MCF 10A (cell line): ENCODE measurements at regions not wholly inside any gene's neighbourhood (a gene's known extent, or its start where the extent isn't known, plus 50 kb on each side); places are given as distances from the start of the nearest gene placed in this dataset.

ENCODE experiments used
- BruUV-seq: library from RNA; stranded (reverse); fragments of 400-500 nt; replicated peaks from 2 replicates; lab custom pipeline; 2021; lab: Mats Ljungman, UMichigan
- CTCF ChIA-PET: fragments of 300-600 bp; sonication (Branson Sonifier 250); formaldehyde crosslinking; extraction: SDS; loops from one replicate; lab custom pipeline; 2021; ENCODE audit warnings: antibody characterized with exemption, inconsistent platforms; lab: Yijun Ruan, JAX
- POLR2A ChIA-PET: fragments of 300-600, 350-650 bp; sonication (Branson Sonifier 250); formaldehyde crosslinking; extraction: SDS; loops from one replicate; lab custom pipeline; 2020; ENCODE audit warnings: antibody characterized with exemption, inconsistent platforms; lab: Yijun Ruan, JAX
- DNase-seq: peaks from one replicate; pipeline ENCODE4 v3.0.0-alpha.2; 2018; ENCODE audit not compliant: unreplicated experiment
- H3K27ac Mint-ChIP-seq: one replicate; pipeline ENCODE4 v1.8.0; 2022; ENCODE audit warnings: mild to moderate bottlenecking, low read depth, mixed read lengths; ENCODE audit not compliant: unreplicated experiment
- H3K27me3 Mint-ChIP-seq: one replicate; pipeline ENCODE4 v1.8.0; 2022; ENCODE audit warnings: mixed read lengths; ENCODE audit not compliant: insufficient read depth, unreplicated experiment
- H3K36me3 Mint-ChIP-seq: one replicate; pipeline ENCODE4 v1.8.0; 2022; ENCODE audit warnings: mild to moderate bottlenecking, moderate library complexity, mixed read lengths; ENCODE audit not compliant: insufficient read depth, unreplicated experiment
- H3K4me1 Mint-ChIP-seq: one replicate; pipeline ENCODE4 v1.8.0; 2022; ENCODE audit warnings: mixed read lengths; ENCODE audit not compliant: insufficient read depth, unreplicated experiment
- H3K4me3 Mint-ChIP-seq: one replicate; pipeline ENCODE4 v1.8.0; 2022; ENCODE audit warnings: mild to moderate bottlenecking, moderate library complexity, mixed read lengths; ENCODE audit not compliant: unreplicated experiment
- H3K9me3 Mint-ChIP-seq: one replicate; pipeline ENCODE4 v1.8.0; 2022; ENCODE audit warnings: mixed read lengths; ENCODE audit not compliant: unreplicated experiment
- intact Hi-C: fragments of 100-400 bp; cut with micrococcal nuclease; formaldehyde crosslinking; loops from 2 replicates; pipeline ENCODE4 v1.14.1; 2022
- TF ChIP-seq, protein P1 (sequence below): fragments of 200-600 bp; IDR thresholded peaks from one replicate; pipeline ENCODE4 v1.8.0; 2022; ENCODE audit warnings: antibody characterized with exemption, mild to moderate bottlenecking; ENCODE audit not compliant: unreplicated experiment

DNA sequence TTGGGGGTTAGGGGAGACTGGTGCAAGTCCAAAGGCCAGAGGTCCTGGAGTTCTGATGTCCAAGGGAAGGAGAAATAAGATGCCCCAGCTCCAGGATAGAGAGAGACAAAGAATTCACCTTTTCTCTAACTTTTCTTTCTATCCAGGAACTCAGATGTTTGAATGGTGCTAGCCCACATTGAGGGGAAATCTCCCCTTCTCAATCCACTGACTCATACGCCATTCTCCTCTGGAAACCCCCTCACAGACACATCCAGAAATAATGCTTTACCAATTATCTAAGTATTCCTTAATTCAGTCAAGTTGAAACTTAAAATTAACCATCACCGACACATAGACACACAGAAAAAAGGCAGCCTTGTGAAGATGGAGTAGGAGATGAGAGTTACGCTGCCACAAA lies 1085.2 kb downstream of the NSUN3 start:
- DNase-seq: no peak
- no peak overlapping the region for H3K27ac Mint-ChIP-seq
- no peaks in the 10 kb centered on the region for H3K4me1 Mint-ChIP-seq
- ChIA-PET POLR2A (no interaction called here), CTCF (no interaction called here)
- BruUV-seq: no TSS peak
- intact Hi-C loops: no loop called here
- no peaks in the 10 kb centered on the region for H3K9me3 Mint-ChIP-seq
- TF ChIP-seq, protein P1, sequence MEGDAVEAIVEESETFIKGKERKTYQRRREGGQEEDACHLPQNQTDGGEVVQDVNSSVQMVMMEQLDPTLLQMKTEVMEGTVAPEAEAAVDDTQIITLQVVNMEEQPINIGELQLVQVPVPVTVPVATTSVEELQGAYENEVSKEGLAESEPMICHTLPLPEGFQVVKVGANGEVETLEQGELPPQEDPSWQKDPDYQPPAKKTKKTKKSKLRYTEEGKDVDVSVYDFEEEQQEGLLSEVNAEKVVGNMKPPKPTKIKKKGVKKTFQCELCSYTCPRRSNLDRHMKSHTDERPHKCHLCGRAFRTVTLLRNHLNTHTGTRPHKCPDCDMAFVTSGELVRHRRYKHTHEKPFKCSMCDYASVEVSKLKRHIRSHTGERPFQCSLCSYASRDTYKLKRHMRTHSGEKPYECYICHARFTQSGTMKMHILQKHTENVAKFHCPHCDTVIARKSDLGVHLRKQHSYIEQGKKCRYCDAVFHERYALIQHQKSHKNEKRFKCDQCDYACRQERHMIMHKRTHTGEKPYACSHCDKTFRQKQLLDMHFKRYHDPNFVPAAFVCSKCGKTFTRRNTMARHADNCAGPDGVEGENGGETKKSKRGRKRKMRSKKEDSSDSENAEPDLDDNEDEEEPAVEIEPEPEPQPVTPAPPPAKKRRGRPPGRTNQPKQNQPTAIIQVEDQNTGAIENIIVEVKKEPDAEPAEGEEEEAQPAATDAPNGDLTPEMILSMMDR: no peak
- no peak overlapping the region for H3K4me3 Mint-ChIP-seq
- H3K36me3 Mint-ChIP-seq: no peaks in the 10 kb centered on the region
- H3K27me3 Mint-ChIP-seq: peaks cover 84% of the 10 kb centered on the region

DNA sequence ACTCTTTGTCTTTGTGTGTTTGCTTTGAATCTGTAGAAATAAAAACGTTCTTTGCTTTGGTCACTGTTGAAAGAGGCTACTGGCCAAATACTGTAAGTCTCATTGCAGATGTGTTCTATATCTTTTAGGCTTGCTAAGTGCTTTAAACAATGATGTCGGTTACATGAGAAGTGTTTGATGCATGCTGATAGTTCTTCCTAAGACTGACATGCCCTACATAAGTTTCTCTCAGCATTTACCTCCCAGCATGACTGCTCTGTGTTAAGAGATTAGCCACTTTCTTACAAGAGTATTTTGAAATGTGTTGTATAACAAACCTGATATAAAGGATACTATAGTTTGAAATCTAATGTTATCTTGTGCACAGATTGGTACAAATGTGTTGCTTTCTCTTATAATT lies 1088.7 kb downstream of the NSUN3 start:
- Mint-ChIP-seq H3K27ac (no peak overlapping the region), H3K4me3 (no peak overlapping the region), H3K36me3 (no peaks in the 10 kb centered on the region), H3K4me1 (peaks cover 10% of the 10 kb centered on the region), H3K9me3 (peaks cover 3% of the 10 kb centered on the region), H3K27me3 (peaks cover 81% of the 10 kb centered on the region)
- intact Hi-C loops: no loop called here
- BruUV-seq: no TSS peak
- ChIA-PET POLR2A (no interaction called here), CTCF (no interaction called here)
- DNase-seq: no peak
- TF ChIP-seq, protein P1: no peak

DNA sequence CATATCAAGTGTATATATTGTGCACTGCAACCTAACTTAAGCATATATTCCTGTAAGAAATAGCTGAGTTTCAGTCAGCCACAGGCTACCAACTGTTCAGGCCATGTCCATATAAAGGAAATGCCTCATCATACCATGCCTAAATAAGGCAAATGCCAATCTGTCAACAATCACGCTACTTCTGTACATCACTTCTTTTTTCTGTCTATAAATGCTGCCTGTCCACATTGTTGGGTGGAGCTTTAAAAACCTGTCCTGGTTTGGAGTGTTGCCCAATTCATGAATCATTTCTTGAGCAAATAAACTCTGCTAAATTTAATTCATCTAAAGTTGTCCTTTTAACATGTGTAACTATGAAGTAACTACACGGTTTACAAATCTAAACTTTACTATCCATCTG lies 1091.9 kb downstream of the NSUN3 start:
- ChIA-PET POLR2A (no interaction called here), CTCF (interaction anchor here (0.5 kb wide), 1 partner anchor 234 kb away, joined by 3 read pairs; no protein-coding TSS in a partner anchor)
- peak; percentile 69 for DNase-seq
- H3K27ac Mint-ChIP-seq: no peak overlapping the region
- peaks cover 13% of the 10 kb centered on the region for H3K9me3 Mint-ChIP-seq
- no peaks in the 10 kb centered on the region for H3K36me3 Mint-ChIP-seq
- peaks cover 71% of the 10 kb centered on the region for H3K27me3 Mint-ChIP-seq
- TF ChIP-seq, protein P1: no peak
- intact Hi-C loops: no loop called here
- BruUV-seq: no TSS peak
- H3K4me1 Mint-ChIP-seq: peaks cover 10% of the 10 kb centered on the region
- no peak overlapping the region for H3K4me3 Mint-ChIP-seq

DNA sequence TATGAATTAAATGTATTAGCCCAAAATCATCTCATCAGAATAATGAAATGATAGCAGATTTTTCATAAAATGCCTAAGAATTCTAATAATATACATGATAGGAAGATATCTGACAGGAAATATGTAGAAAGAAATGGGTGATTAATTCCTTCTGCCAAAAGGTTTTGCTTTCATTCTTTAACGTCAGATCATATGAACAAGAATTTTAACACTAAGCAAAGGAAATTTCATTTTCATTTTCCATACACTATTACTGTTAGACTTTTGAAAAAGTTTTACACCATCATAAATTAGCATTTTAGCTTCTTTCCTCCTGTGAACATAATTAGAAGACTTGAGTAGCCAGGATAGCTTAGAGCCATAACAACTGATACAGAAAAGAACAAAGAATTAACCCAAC lies 1099.9 kb downstream of the NSUN3 start:
- Mint-ChIP-seq H3K27ac (no peak overlapping the region), H3K36me3 (no peaks in the 10 kb centered on the region), H3K4me1 (no peaks in the 10 kb centered on the region), H3K4me3 (no peak overlapping the region), H3K27me3 (peaks cover 57% of the 10 kb centered on the region), H3K9me3 (no peaks in the 10 kb centered on the region)
- intact Hi-C loops: no loop called here
- BruUV-seq: no TSS peak
- TF ChIP-seq, protein P1: no peak
- ChIA-PET POLR2A (no interaction called here), CTCF (no interaction called here)
- DNase-seq: no peak
